Erythroblast (primary cell): ENCODE measurements at regions not wholly inside any gene's neighbourhood (a gene's known extent, or its start where the extent isn't known, plus 50 kb on each side); places are given as distances from the start of the nearest gene placed in this dataset.

Experiments
- GATA1 ChIP-seq: IDR thresholded peaks from 2 replicates; pipeline ENCODE4 v1.6.1; 2011; ENCODE audit warnings: low read depth, mild to moderate bottlenecking, control low read depth, low read length, moderate library complexity
- POLR2A ChIP-seq: IDR thresholded peaks from 2 replicates; pipeline ENCODE4 v1.6.1; 2011; ENCODE audit warnings: mild to moderate bottlenecking, low read length

DNA sequence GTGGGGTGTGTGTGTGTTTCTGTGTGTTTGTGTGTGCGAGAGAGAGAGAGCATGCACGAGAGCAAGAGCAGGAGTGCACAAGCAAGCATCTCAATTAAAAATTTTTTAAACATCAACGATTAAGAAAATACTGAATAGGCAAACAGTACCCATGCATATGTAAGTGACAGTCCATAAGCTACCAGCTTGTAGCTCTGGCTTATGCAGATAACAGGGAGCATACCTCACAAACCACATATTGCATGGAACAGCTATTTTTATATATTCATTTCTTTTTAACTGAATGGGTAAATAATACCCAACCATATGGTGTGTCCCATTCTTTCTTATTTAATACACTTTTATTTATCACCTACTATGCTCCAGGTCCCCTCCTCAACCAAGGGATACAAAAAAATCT is 234.5 kb downstream of the KBTBD8 start:
- TF ChIP-seq POLR2A (no peak), GATA1 (no peak)
